ENCODE measurements at regions not wholly inside any gene's neighbourhood (a gene's known extent, or its start where the extent isn't known, plus 50 kb on each side); places are given as distances from the start of the nearest gene placed in this dataset.

DNA sequence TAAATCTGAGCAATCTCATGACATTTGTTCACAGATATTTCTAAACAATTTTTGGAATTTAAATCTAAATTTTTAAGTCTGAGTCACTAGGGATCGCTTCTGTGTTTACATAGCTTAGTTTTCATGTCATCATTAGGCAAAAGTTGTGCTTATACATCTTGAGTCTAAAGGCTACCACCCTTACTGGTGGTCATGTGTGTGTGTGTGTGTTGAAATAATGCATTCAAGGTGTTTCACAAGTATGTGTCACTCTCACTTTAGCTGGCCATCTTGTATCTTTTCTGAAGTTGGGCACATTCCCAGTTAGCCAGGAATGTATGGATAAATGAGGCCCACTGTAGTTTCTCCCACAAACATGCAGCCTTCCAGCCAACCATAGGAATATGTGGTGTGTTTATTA, 1162.5 kb upstream of the PRMT6 start:
- no TSS peak for BruUV-seq (replicated peaks)
- no peak for DNase-seq (ENCODE audit: low read depth, low spot score)
- Histone ChIP-seq H3K36me3 (ENCODE audit: control insufficient read depth in 2 of 2, extremely low read depth in 1 of 2, insufficient read depth in 2 of 2, low read length in 2 of 2) (no peaks in the 10 kb centered on the region), H3K4me1 (ENCODE audit: control insufficient read depth, extremely low read depth, insufficient read depth, low read length) (no peaks in the 10 kb centered on the region), H2AFZ (ENCODE audit: low read depth, low read length) (no peak overlapping the region), H3K27me3 (ENCODE audit: control insufficient read depth in 2 of 2, insufficient read depth in 2 of 2, low read length in 2 of 2) (no peaks in the 10 kb centered on the region), H3K9me1 (replicated peaks; ENCODE audit: control insufficient read depth, extremely low read depth, insufficient read depth, low read length) (no peaks in the 10 kb centered on the region), H4K20me1 (replicated peaks; ENCODE audit: control insufficient read depth, extremely low read depth, insufficient read depth, low read length) (no peaks in the 10 kb centered on the region), H3K9ac (replicated peaks; ENCODE audit: extremely low read depth, insufficient read depth, low read length) (no peak overlapping the region), H3K4me2 (ENCODE audit: insufficient read depth, low read length) (no peak overlapping the region), H3K27ac (ENCODE audit: insufficient read depth, low read depth, low read length) (no peak overlapping the region), H3K4me3 (replicated peaks in 1 of 3; ENCODE audit: insufficient read depth in 1 of 3, low read depth in 1 of 3, low read length in 3 of 3) (no peak overlapping the region), H3K9me3 (replicated peaks; ENCODE audit: control insufficient read depth, insufficient read depth, low read length) (no peaks in the 10 kb centered on the region), H3K79me2 (ENCODE audit: control insufficient read depth, insufficient read depth, low read length) (no peaks in the 10 kb centered on the region)
- ChIA-PET POLR2A (no interaction called here), CTCF (no interaction called here)
- TF ChIP-seq FOS (IDR thresholded peaks at IDR 0.05; ENCODE audit: borderline replicate concordance, insufficient read depth, low read length) = no peak
- TF ChIP-seq, protein P1, sequence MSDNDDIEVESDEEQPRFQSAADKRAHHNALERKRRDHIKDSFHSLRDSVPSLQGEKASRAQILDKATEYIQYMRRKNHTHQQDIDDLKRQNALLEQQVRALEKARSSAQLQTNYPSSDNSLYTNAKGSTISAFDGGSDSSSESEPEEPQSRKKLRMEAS (IDR thresholded peaks at IDR 0.05; ENCODE audit: insufficient read depth, insufficient read length) = no peak
- TF ChIP-seq EZH2 (IDR thresholded peaks at IDR 0.05; ENCODE audit: borderline replicate concordance, low read depth, low read length, severe bottlenecking) = no peak
- TF ChIP-seq MYC (IDR thresholded peaks at IDR 0.05; ENCODE audit: low read depth, low read length) = no peak
- no peak for TF ChIP-seq GATA2 (IDR thresholded peaks at IDR 0.05; ENCODE audit: insufficient read depth, insufficient read length, low read depth, low read length)
- TF ChIP-seq, protein P2, sequence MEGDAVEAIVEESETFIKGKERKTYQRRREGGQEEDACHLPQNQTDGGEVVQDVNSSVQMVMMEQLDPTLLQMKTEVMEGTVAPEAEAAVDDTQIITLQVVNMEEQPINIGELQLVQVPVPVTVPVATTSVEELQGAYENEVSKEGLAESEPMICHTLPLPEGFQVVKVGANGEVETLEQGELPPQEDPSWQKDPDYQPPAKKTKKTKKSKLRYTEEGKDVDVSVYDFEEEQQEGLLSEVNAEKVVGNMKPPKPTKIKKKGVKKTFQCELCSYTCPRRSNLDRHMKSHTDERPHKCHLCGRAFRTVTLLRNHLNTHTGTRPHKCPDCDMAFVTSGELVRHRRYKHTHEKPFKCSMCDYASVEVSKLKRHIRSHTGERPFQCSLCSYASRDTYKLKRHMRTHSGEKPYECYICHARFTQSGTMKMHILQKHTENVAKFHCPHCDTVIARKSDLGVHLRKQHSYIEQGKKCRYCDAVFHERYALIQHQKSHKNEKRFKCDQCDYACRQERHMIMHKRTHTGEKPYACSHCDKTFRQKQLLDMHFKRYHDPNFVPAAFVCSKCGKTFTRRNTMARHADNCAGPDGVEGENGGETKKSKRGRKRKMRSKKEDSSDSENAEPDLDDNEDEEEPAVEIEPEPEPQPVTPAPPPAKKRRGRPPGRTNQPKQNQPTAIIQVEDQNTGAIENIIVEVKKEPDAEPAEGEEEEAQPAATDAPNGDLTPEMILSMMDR (IDR thresholded peaks at IDR 0.05; ENCODE audit: extremely low read depth in 1 of 2, insufficient read depth in 1 of 2, low read depth in 1 of 2, low read length in 2 of 2) = no peak
- no peak for TF ChIP-seq POLR2A (IDR thresholded peaks at IDR 0.05; ENCODE audit: low read depth, low read length)
- no peak for TF ChIP-seq POLR2AphosphoS5 (IDR thresholded peaks at IDR 0.05; ENCODE audit: insufficient read depth, low read depth, low read length)
- TF ChIP-seq JUN (IDR thresholded peaks at IDR 0.05; ENCODE audit: borderline replicate concordance, insufficient read depth, insufficient read length, low read depth) = no peak
- FAIRE-seq = no peak
- dilution Hi-C loops (cut with MboI; ENCODE audit: extremely low pct_ligation_motif_present, low sequenced_read_pairs) = no loop called here
- intact Hi-C loops (cut with micrococcal nuclease) = no loop called here

Data from endothelial cell of umbilical vein (primary cell).